ENCODE measurements at regions not wholly inside any gene's neighbourhood (a gene's known extent, or its start where the extent isn't known, plus 50 kb on each side); places are given as distances from the start of the nearest gene placed in this dataset.

- ATAC-seq (no peak), DNase-seq (ENCODE audit: low spot score) (no peak)
- Mint-ChIP-seq H3K36me3 (peaks cover 4% of the 10 kb centered on the region), H3K4me1 (ENCODE audit: low read depth in 2 of 2) (no peaks in the 10 kb centered on the region), H3K27me3 (peaks cover 5 to 9% of the 10 kb centered on the region in 2 donors), H3K4me3 (no peak overlapping the region), H3K27ac (no peak overlapping the region), H3K9me3 (no peaks in the 10 kb centered on the region)
These were observed 429.7 kb downstream of the RAP2B start for GRCh38 chr3:153591561-153592245.

- H3K9me3 Mint-ChIP-seq, result no peaks in the 10 kb centered on the region
- no peak overlapping the region for H3K4me3 Mint-ChIP-seq
- DNase-seq (ENCODE audit: low spot score) (no peak), ATAC-seq (no peak)
- H3K27ac Mint-ChIP-seq, result no peak overlapping the region
- H3K4me1 Mint-ChIP-seq (ENCODE audit: low read depth in 2 of 2), result no peaks in the 10 kb centered on the region
- H3K36me3 Mint-ChIP-seq, result no peaks in the 10 kb centered on the region
- peaks cover 4 to 5% of the 10 kb centered on the region in 2 donors for H3K27me3 Mint-ChIP-seq
These were observed 433.3 kb downstream of the RAP2B start for GRCh38 chr3:153595186-153595815.

- Mint-ChIP-seq H3K27me3 (peaks cover 4% of the 10 kb centered on the region in 2 donors), H3K9me3 (no peaks in the 10 kb centered on the region), H3K4me1 (ENCODE audit: low read depth in 2 of 2) (no peaks in the 10 kb centered on the region), H3K4me3 (no peak overlapping the region), H3K27ac (no peak overlapping the region), H3K36me3 (no peaks in the 10 kb centered on the region)
- ATAC-seq, result peak in 1 of 2 donors; percentile 54
- no peak for DNase-seq (ENCODE audit: low spot score)
These were observed 434.4 kb downstream of the RAP2B start for GRCh38 chr3:153596401-153596800.

GRCh38 chr3:153599685-153600084 is 437.7 kb downstream of the RAP2B start:
- H3K36me3 Mint-ChIP-seq, result no peaks in the 10 kb centered on the region
- no peaks in the 10 kb centered on the region for H3K9me3 Mint-ChIP-seq
- H3K4me1 Mint-ChIP-seq (ENCODE audit: low read depth in 2 of 2), result peaks cover 0 to 2% of the 10 kb centered on the region in 2 donors
- peaks cover 0 to 5% of the 10 kb centered on the region in 2 donors for H3K27me3 Mint-ChIP-seq
- DNase-seq (ENCODE audit: low spot score) (no peak), ATAC-seq (no peak)
- no peak overlapping the region for H3K27ac Mint-ChIP-seq
- no peak overlapping the region for H3K4me3 Mint-ChIP-seq

GRCh38 chr3:153600896-153601295 is 438.9 kb downstream of the RAP2B start:
- DNase-seq (ENCODE audit: low spot score), result no peak
- H3K9me3 Mint-ChIP-seq, result no peaks in the 10 kb centered on the region

GRCh38 chr3:153601374-153601853 is 439.4 kb downstream of the RAP2B start:
- Mint-ChIP-seq H3K27ac (no peak overlapping the region), H3K9me3 (no peaks in the 10 kb centered on the region), H3K4me1 (ENCODE audit: low read depth in 2 of 2) (peaks cover 0 to 2% of the 10 kb centered on the region in 2 donors), H3K27me3 (peaks cover 0 to 8% of the 10 kb centered on the region in 2 donors), H3K4me3 (no peak overlapping the region), H3K36me3 (no peaks in the 10 kb centered on the region)
- ATAC-seq, result no peak
- DNase-seq (ENCODE audit: low spot score), result no peak

More at GRCh38 chr3:153600896-153601295, 438.9 kb downstream of the RAP2B start:
- Mint-ChIP-seq H3K27ac (no peak overlapping the region), H3K27me3 (peaks cover 0 to 8% of the 10 kb centered on the region in 2 donors), H3K36me3 (no peaks in the 10 kb centered on the region), H3K4me1 (ENCODE audit: low read depth in 2 of 2) (peaks cover 0 to 2% of the 10 kb centered on the region in 2 donors), H3K4me3 (no peak overlapping the region)
- ATAC-seq, result no peak

GRCh38 chr3:153602801-153603200 is 440.8 kb downstream of the RAP2B start:
- no peak for DNase-seq (ENCODE audit: low spot score)
- Mint-ChIP-seq H3K9me3 (no peaks in the 10 kb centered on the region), H3K4me3 (no peak overlapping the region), H3K27me3 (peaks cover 0 to 8% of the 10 kb centered on the region in 2 donors), H3K4me1 (ENCODE audit: low read depth in 2 of 2) (peaks cover 0 to 2% of the 10 kb centered on the region in 2 donors), H3K36me3 (no peaks in the 10 kb centered on the region), H3K27ac (no peak overlapping the region)
- ATAC-seq, result peak in 1 of 2 donors; percentile 61

- Mint-ChIP-seq H3K27ac (no peak overlapping the region), H3K4me3 (no peak overlapping the region), H3K36me3 (no peaks in the 10 kb centered on the region), H3K4me1 (ENCODE audit: low read depth in 2 of 2) (no peaks in the 10 kb centered on the region), H3K27me3 (peaks cover under 1 to 4% of the 10 kb centered on the region in 2 donors), H3K9me3 (no peaks in the 10 kb centered on the region)
- DNase-seq (ENCODE audit: low spot score) (no peak), ATAC-seq (no peak)
These were observed 452.1 kb downstream of the RAP2B start for GRCh38 chr3:153614140-153614539.

GRCh38 chr3:153614563-153614962 is 452.5 kb downstream of the RAP2B start:
- Mint-ChIP-seq H3K9me3 (no peaks in the 10 kb centered on the region), H3K27me3 (peaks cover 0 to 4% of the 10 kb centered on the region in 2 donors), H3K4me1 (ENCODE audit: low read depth in 2 of 2) (no peaks in the 10 kb centered on the region), H3K27ac (no peak overlapping the region), H3K36me3 (no peaks in the 10 kb centered on the region), H3K4me3 (no peak overlapping the region)
- no peak for DNase-seq (ENCODE audit: low spot score)
- no peak for ATAC-seq

GRCh38 chr3:153615863-153616262 is 453.8 kb downstream of the RAP2B start:
- Mint-ChIP-seq H3K36me3 (no peaks in the 10 kb centered on the region), H3K4me1 (ENCODE audit: low read depth in 2 of 2) (peaks cover 0 to 3% of the 10 kb centered on the region in 2 donors), H3K9me3 (no peaks in the 10 kb centered on the region), H3K4me3 (no peak overlapping the region), H3K27ac (no peak overlapping the region), H3K27me3 (peaks cover 0 to 4% of the 10 kb centered on the region in 2 donors)
- DNase-seq (ENCODE audit: low spot score) (no peak), ATAC-seq (no peak)

GRCh38 chr3:153617463-153617862 is 455.4 kb downstream of the RAP2B start:
- Mint-ChIP-seq H3K27me3 (no peaks in the 10 kb centered on the region), H3K27ac (no peak overlapping the region), H3K4me1 (ENCODE audit: low read depth in 2 of 2) (peaks cover 7 to 19% of the 10 kb centered on the region in 2 donors), H3K36me3 (peaks cover 3% of the 10 kb centered on the region), H3K9me3 (no peaks in the 10 kb centered on the region), H3K4me3 (no peak overlapping the region)
- DNase-seq (ENCODE audit: low spot score) (no peak), ATAC-seq (no peak)

- ATAC-seq (no peak), DNase-seq (ENCODE audit: low spot score) (no peak)
- H3K27ac Mint-ChIP-seq, result no peak overlapping the region
- H3K27me3 Mint-ChIP-seq, result no peaks in the 10 kb centered on the region
- H3K9me3 Mint-ChIP-seq, result no peaks in the 10 kb centered on the region
- no peak overlapping the region for H3K4me3 Mint-ChIP-seq
- H3K4me1 Mint-ChIP-seq (ENCODE audit: low read depth in 2 of 2), result peaks cover 7 to 24% of the 10 kb centered on the region in 2 donors
- peaks cover 7% of the 10 kb centered on the region for H3K36me3 Mint-ChIP-seq
These were observed 456.1 kb downstream of the RAP2B start for GRCh38 chr3:153618176-153618575.

- Mint-ChIP-seq H3K36me3 (peaks cover 7% of the 10 kb centered on the region), H3K27me3 (peaks cover 0 to 2% of the 10 kb centered on the region in 2 donors), H3K4me3 (no peak overlapping the region), H3K9me3 (no peaks in the 10 kb centered on the region), H3K4me1 (ENCODE audit: low read depth in 2 of 2) (peaks cover 10 to 34% of the 10 kb centered on the region in 2 donors), H3K27ac (no peak overlapping the region)
- DNase-seq (ENCODE audit: low spot score) (no peak), ATAC-seq (no peak)
These were observed 457.2 kb downstream of the RAP2B start for GRCh38 chr3:153619268-153619667.

GRCh38 chr3:153621953-153622352 is 459.9 kb downstream of the RAP2B start:
- DNase-seq (ENCODE audit: low spot score) (no peak), ATAC-seq (peak in 1 of 2 donors; percentile 81)
- H3K27me3 Mint-ChIP-seq, result peaks cover 0 to 5% of the 10 kb centered on the region in 2 donors
- peak overlapping the region; percentile 56 for H3K4me3 Mint-ChIP-seq
- H3K27ac Mint-ChIP-seq, result peak overlapping the region; percentile 68 to 82
- peaks cover 10 to 40% of the 10 kb centered on the region in 2 donors for H3K4me1 Mint-ChIP-seq (ENCODE audit: low read depth in 2 of 2)
- H3K36me3 Mint-ChIP-seq, result peaks cover 7% of the 10 kb centered on the region
- H3K9me3 Mint-ChIP-seq, result no peaks in the 10 kb centered on the region
